ENCODE measurements at regions not wholly inside any gene's neighbourhood (a gene's known extent, or its start where the extent isn't known, plus 50 kb on each side); places are given as distances from the start of the nearest gene placed in this dataset.

GRCh38 chr11:11789735-11790369 lies 51.9 kb upstream of the USP47 start:
- DNase-seq = no peak

DNA sequence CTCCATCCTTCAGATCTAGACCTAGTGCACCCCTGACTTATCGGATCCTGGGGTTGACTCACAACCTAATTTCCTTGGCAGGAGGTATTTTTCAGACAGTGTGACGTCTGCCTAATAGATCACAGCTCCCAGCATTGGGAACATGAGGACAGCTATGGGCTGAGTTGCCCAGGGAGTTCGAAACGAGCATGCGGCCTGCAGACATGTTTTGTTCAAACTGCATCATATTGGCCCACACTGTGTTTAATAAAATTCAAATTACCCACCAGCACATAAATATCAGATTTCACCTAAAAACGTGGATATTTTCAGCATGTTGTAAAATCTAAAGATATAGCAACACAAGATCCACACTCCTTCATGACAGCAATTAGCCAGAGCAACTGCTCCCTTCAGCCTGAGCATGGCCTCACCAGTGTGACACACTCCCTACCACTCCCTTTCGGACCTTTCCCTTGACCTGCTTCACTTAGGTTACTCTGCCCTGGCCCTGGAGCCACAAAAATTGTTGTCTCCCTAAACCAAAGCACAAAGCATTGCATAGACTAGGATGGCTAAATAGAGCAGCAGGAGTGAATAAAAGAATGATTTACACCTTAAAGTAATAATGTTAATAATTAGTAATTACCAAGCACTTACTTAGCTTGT lies 53.6 kb upstream of the USP47 start:
- no peak for DNase-seq
- no peaks in the 10 kb centered on the region for H3K36me3 ChIP-seq (ENCODE audit: control insufficient read depth, insufficient read depth, low read length)
- H3K27me3 ChIP-seq (replicated peaks; ENCODE audit: control insufficient read depth, insufficient read depth, low read length, poor library complexity, severe bottlenecking) = no peaks in the 10 kb centered on the region
- no peak overlapping the region for H3K4me3 ChIP-seq (ENCODE audit: insufficient read depth, low read depth, low read length, poor library complexity, severe bottlenecking)
- no peak overlapping the region for H3K27ac ChIP-seq (ENCODE audit: insufficient read depth, low read length, poor library complexity, severe bottlenecking)
- no peaks in the 10 kb centered on the region for H3K4me1 ChIP-seq (ENCODE audit: control insufficient read depth, insufficient read depth, low read length, poor library complexity, severe bottlenecking)
- H3K9me3 ChIP-seq (ENCODE audit: control insufficient read depth, low read length) = no peaks in the 10 kb centered on the region

More at GRCh38 chr11:11789735-11790369, 51.9 kb upstream of the USP47 start:
- no peak overlapping the region for H3K27ac ChIP-seq (ENCODE audit: insufficient read depth, low read length, poor library complexity, severe bottlenecking)
- no peaks in the 10 kb centered on the region for H3K36me3 ChIP-seq (ENCODE audit: control insufficient read depth, insufficient read depth, low read length)
- H3K27me3 ChIP-seq (replicated peaks; ENCODE audit: control insufficient read depth, insufficient read depth, low read length, poor library complexity, severe bottlenecking) = no peaks in the 10 kb centered on the region
- H3K4me1 ChIP-seq (ENCODE audit: control insufficient read depth, insufficient read depth, low read length, poor library complexity, severe bottlenecking) = no peaks in the 10 kb centered on the region
- no peaks in the 10 kb centered on the region for H3K9me3 ChIP-seq (ENCODE audit: control insufficient read depth, low read length)
- no peak overlapping the region for H3K4me3 ChIP-seq (ENCODE audit: insufficient read depth, low read depth, low read length, poor library complexity, severe bottlenecking)

GRCh38 chr11:11787305-11788062 lies 54.3 kb upstream of the USP47 start:
- no peak overlapping the region for H3K4me3 ChIP-seq (ENCODE audit: insufficient read depth, low read depth, low read length, poor library complexity, severe bottlenecking)
- DNase-seq = peak; percentile 32 to 58 (median 43)
- no peaks in the 10 kb centered on the region for H3K4me1 ChIP-seq (ENCODE audit: control insufficient read depth, insufficient read depth, low read length, poor library complexity, severe bottlenecking)
- no peaks in the 10 kb centered on the region for H3K27me3 ChIP-seq (replicated peaks; ENCODE audit: control insufficient read depth, insufficient read depth, low read length, poor library complexity, severe bottlenecking)
- H3K27ac ChIP-seq (ENCODE audit: insufficient read depth, low read length, poor library complexity, severe bottlenecking) = no peak overlapping the region
- no peaks in the 10 kb centered on the region for H3K36me3 ChIP-seq (ENCODE audit: control insufficient read depth, insufficient read depth, low read length)
- no peaks in the 10 kb centered on the region for H3K9me3 ChIP-seq (ENCODE audit: control insufficient read depth, low read length)

GRCh38 chr11:11786771-11787170 lies 55.0 kb upstream of the USP47 start:
- Histone ChIP-seq H3K9me3 (ENCODE audit: control insufficient read depth, low read length) (no peaks in the 10 kb centered on the region), H3K4me3 (ENCODE audit: insufficient read depth, low read depth, low read length, poor library complexity, severe bottlenecking) (no peak overlapping the region), H3K27me3 (replicated peaks; ENCODE audit: control insufficient read depth, insufficient read depth, low read length, poor library complexity, severe bottlenecking) (no peaks in the 10 kb centered on the region), H3K4me1 (ENCODE audit: control insufficient read depth, insufficient read depth, low read length, poor library complexity, severe bottlenecking) (no peaks in the 10 kb centered on the region), H3K27ac (ENCODE audit: insufficient read depth, low read length, poor library complexity, severe bottlenecking) (no peak overlapping the region), H3K36me3 (ENCODE audit: control insufficient read depth, insufficient read depth, low read length) (no peaks in the 10 kb centered on the region)
- DNase-seq = no peak

DNA sequence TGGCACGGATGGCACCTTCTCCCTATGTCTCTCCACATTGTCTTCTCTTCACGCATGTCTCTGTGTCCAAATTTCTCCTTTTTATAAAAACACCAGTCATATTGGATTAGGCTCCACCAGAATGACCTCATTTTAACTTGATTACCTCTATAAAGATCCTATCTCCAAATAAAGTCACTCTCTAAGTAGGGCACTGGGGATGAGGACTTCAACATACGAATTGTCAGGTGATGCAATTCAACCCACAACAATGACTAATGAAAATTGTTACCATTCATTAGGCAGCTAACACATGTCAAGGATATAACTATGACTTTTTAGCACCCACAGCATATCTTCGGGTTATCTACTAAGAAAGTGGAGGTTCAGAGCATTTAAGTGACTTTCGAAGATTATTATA lies 55.5 kb upstream of the USP47 start:
- DNase-seq = no peak
- no peaks in the 10 kb centered on the region for H3K9me3 ChIP-seq (ENCODE audit: control insufficient read depth, low read length)
- no peaks in the 10 kb centered on the region for H3K27me3 ChIP-seq (replicated peaks; ENCODE audit: control insufficient read depth, insufficient read depth, low read length, poor library complexity, severe bottlenecking)
- H3K4me3 ChIP-seq (ENCODE audit: insufficient read depth, low read depth, low read length, poor library complexity, severe bottlenecking) = no peak overlapping the region
- no peaks in the 10 kb centered on the region for H3K36me3 ChIP-seq (ENCODE audit: control insufficient read depth, insufficient read depth, low read length)
- no peak overlapping the region for H3K27ac ChIP-seq (ENCODE audit: insufficient read depth, low read length, poor library complexity, severe bottlenecking)
- H3K4me1 ChIP-seq (ENCODE audit: control insufficient read depth, insufficient read depth, low read length, poor library complexity, severe bottlenecking) = no peaks in the 10 kb centered on the region

DNA sequence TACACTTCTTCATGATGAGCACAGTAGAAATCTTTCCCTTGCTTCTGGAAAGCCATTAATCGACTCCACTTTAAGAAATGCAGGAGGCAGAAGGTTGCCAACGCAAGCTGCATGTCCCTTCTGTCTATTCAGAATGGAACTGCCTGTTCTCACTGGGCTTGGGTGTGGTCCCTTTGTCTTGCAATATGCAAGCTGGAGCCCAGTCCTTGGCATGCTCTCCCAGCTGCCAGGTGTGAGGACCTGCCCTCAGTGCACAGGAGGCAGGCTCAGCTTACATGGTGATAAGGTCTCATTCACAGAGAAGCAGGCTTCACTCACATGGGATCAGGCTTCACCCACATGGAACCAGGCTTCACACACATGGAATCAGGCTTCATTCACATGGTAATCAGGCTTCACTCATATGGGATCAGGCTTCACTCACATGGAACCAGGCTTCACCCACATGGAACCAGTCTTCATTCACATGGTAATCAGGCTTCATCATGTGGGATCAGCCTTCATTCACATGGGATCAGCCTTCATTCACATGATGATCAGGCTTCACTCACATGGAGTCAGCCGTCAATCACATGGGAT lies 59.2 kb upstream of the USP47 start:
- Histone ChIP-seq H3K9me3 (ENCODE audit: control insufficient read depth, low read length) (no peaks in the 10 kb centered on the region), H3K27me3 (replicated peaks; ENCODE audit: control insufficient read depth, insufficient read depth, low read length, poor library complexity, severe bottlenecking) (no peaks in the 10 kb centered on the region)
- DNase-seq = no peak

GRCh38 chr11:11780858-11781257 lies 60.9 kb upstream of the USP47 start:
- no peaks in the 10 kb centered on the region for H3K9me3 ChIP-seq (ENCODE audit: control insufficient read depth, low read length)
- no peaks in the 10 kb centered on the region for H3K4me1 ChIP-seq (ENCODE audit: control insufficient read depth, insufficient read depth, low read length, poor library complexity, severe bottlenecking)
- H3K27ac ChIP-seq (ENCODE audit: insufficient read depth, low read length, poor library complexity, severe bottlenecking) = no peak overlapping the region
- DNase-seq = no peak
- H3K27me3 ChIP-seq (replicated peaks; ENCODE audit: control insufficient read depth, insufficient read depth, low read length, poor library complexity, severe bottlenecking) = no peaks in the 10 kb centered on the region
- no peak overlapping the region for H3K4me3 ChIP-seq (ENCODE audit: insufficient read depth, low read depth, low read length, poor library complexity, severe bottlenecking)
- H3K36me3 ChIP-seq (ENCODE audit: control insufficient read depth, insufficient read depth, low read length) = no peaks in the 10 kb centered on the region

More for the DNA sequence above, 59.2 kb upstream of the USP47 start:
- no peak overlapping the region for H3K27ac ChIP-seq (ENCODE audit: insufficient read depth, low read length, poor library complexity, severe bottlenecking)
- H3K4me1 ChIP-seq (ENCODE audit: control insufficient read depth, insufficient read depth, low read length, poor library complexity, severe bottlenecking) = no peaks in the 10 kb centered on the region
- no peak overlapping the region for H3K4me3 ChIP-seq (ENCODE audit: insufficient read depth, low read depth, low read length, poor library complexity, severe bottlenecking)
- no peaks in the 10 kb centered on the region for H3K36me3 ChIP-seq (ENCODE audit: control insufficient read depth, insufficient read depth, low read length)

GRCh38 chr11:11779975-11780374 lies 61.8 kb upstream of the USP47 start:
- Histone ChIP-seq H3K36me3 (ENCODE audit: control insufficient read depth, insufficient read depth, low read length) (no peaks in the 10 kb centered on the region), H3K9me3 (ENCODE audit: control insufficient read depth, low read length) (no peaks in the 10 kb centered on the region), H3K4me3 (ENCODE audit: insufficient read depth, low read depth, low read length, poor library complexity, severe bottlenecking) (no peak overlapping the region), H3K4me1 (ENCODE audit: control insufficient read depth, insufficient read depth, low read length, poor library complexity, severe bottlenecking) (no peaks in the 10 kb centered on the region), H3K27me3 (replicated peaks; ENCODE audit: control insufficient read depth, insufficient read depth, low read length, poor library complexity, severe bottlenecking) (no peaks in the 10 kb centered on the region), H3K27ac (ENCODE audit: insufficient read depth, low read length, poor library complexity, severe bottlenecking) (no peak overlapping the region)
- DNase-seq = no peak

- Histone ChIP-seq H3K27me3 (replicated peaks; ENCODE audit: control insufficient read depth, insufficient read depth, low read length, poor library complexity, severe bottlenecking) (no peaks in the 10 kb centered on the region), H3K9me3 (ENCODE audit: control insufficient read depth, low read length) (no peaks in the 10 kb centered on the region), H3K36me3 (ENCODE audit: control insufficient read depth, insufficient read depth, low read length) (no peaks in the 10 kb centered on the region), H3K4me3 (ENCODE audit: insufficient read depth, low read depth, low read length, poor library complexity, severe bottlenecking) (no peak overlapping the region), H3K4me1 (ENCODE audit: control insufficient read depth, insufficient read depth, low read length, poor library complexity, severe bottlenecking) (no peaks in the 10 kb centered on the region), H3K27ac (ENCODE audit: insufficient read depth, low read length, poor library complexity, severe bottlenecking) (no peak overlapping the region)
- no peak for DNase-seq
Observed at GRCh38 chr11:11777897-11778296, 63.9 kb upstream of the USP47 start.

GRCh38 chr11:11776714-11777113 lies 65.1 kb upstream of the USP47 start:
- no peak for DNase-seq
- H3K4me1 ChIP-seq (ENCODE audit: control insufficient read depth, insufficient read depth, low read length, poor library complexity, severe bottlenecking) = no peaks in the 10 kb centered on the region
- H3K27ac ChIP-seq (ENCODE audit: insufficient read depth, low read length, poor library complexity, severe bottlenecking) = no peak overlapping the region
- H3K9me3 ChIP-seq (ENCODE audit: control insufficient read depth, low read length) = no peaks in the 10 kb centered on the region
- no peak overlapping the region for H3K4me3 ChIP-seq (ENCODE audit: insufficient read depth, low read depth, low read length, poor library complexity, severe bottlenecking)
- no peaks in the 10 kb centered on the region for H3K27me3 ChIP-seq (replicated peaks; ENCODE audit: control insufficient read depth, insufficient read depth, low read length, poor library complexity, severe bottlenecking)
- no peaks in the 10 kb centered on the region for H3K36me3 ChIP-seq (ENCODE audit: control insufficient read depth, insufficient read depth, low read length)

All from effector memory CD4-positive, alpha-beta T cell (primary cell).